BLaER1 (cell line): ENCODE measurements at regions not wholly inside any gene's neighbourhood (a gene's known extent, or its start where the extent isn't known, plus 50 kb on each side); places are given as distances from the start of the nearest gene placed in this dataset.
A peak's percentile ranks its signal among the peaks of the same experiment; 100 is the strongest.

ENCODE experiments used
- H3K27ac ChIP-seq: shearing (Covaris generic); formaldehyde crosslinking; 2 replicates; pipeline ENCODE4 v1.8.1; 2022
- H3K27me3 ChIP-seq: shearing (Covaris generic); formaldehyde crosslinking; 2 replicates; pipeline ENCODE4 v1.8.1; 2022
- H3K36me3 ChIP-seq: shearing (Covaris generic); formaldehyde crosslinking; 2 replicates; pipeline ENCODE4 v1.8.1; 2022
- H3K4me1 ChIP-seq: shearing (Covaris generic); formaldehyde crosslinking; 2 replicates; pipeline ENCODE4 v1.8.1; 2022
- H3K4me2 ChIP-seq: shearing (Covaris generic); formaldehyde crosslinking; 2 replicates; pipeline ENCODE4 v1.8.1; 2022
- H3K4me3 ChIP-seq: shearing (Covaris generic); formaldehyde crosslinking; 2 replicates; pipeline ENCODE4 v1.8.1; 2022
- H3K9ac ChIP-seq: shearing (Covaris generic); formaldehyde crosslinking; 2 replicates; pipeline ENCODE4 v1.8.1; 2022
- H3K9me3 ChIP-seq: shearing (Covaris generic); formaldehyde crosslinking; 2 replicates; pipeline ENCODE4 v1.8.1; 2022
- H4K20me1 ChIP-seq: shearing (Covaris generic); formaldehyde crosslinking; 2 replicates; pipeline ENCODE4 v1.8.1; 2022
- Cebpa-rat ChIP-seq: shearing (Covaris generic); IDR thresholded peaks from 2 replicates; pipeline ENCODE4 v1.8.1; 2022

DNA sequence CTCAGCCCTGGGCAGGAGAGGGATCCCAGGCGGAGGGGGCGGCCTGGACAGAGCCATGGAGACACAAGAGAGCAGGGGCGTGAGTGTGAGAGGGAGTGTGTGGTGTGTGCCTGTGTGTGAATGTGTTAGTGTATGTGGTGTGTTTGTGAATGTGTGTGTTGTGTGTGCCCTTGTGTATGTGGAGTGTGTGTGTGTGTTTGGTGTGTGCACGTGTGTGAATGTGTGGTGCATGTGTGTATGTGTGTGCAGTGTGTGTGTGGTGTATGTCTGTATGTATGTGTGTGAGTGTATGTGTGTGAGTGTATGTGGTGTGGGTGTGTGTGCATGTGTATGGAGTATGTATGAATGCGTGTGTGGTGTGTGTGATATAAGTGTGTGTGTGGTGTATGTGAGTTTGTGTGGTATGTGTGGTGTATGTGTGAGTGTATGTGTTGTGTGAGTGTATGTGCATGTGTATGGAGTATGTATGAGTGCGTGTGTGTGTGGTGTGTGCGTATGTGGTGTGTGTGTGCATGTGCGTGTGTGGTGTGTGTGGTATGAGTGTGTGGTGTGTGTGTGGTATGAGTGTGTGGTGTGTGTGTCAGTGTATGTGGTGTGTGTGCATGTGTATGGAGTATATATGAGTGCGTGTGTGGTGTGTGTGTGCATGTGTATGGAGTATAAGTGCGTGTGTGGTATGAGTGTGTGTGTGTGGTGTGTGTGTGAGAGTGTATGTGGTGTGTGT, 175.2 kb upstream of the AFDN start:
- no peaks in the 10 kb centered on the region for H3K27me3 ChIP-seq
- no peak overlapping the region for H3K4me3 ChIP-seq
- H3K9ac ChIP-seq, result no peak overlapping the region
- no peak for TF ChIP-seq Cebpa-rat
- peaks cover 53% of the 10 kb centered on the region for H3K4me1 ChIP-seq
- 0 out of 2 replicates have a peak, but pooled peaks cover 5% of the 10 kb centered on the region for H3K9me3 ChIP-seq
- no peaks in the 10 kb centered on the region for H3K36me3 ChIP-seq
- no peaks in the 10 kb centered on the region for H4K20me1 ChIP-seq
- no peak overlapping the region for H3K27ac ChIP-seq
- H3K4me2 ChIP-seq, result no peak overlapping the region

DNA sequence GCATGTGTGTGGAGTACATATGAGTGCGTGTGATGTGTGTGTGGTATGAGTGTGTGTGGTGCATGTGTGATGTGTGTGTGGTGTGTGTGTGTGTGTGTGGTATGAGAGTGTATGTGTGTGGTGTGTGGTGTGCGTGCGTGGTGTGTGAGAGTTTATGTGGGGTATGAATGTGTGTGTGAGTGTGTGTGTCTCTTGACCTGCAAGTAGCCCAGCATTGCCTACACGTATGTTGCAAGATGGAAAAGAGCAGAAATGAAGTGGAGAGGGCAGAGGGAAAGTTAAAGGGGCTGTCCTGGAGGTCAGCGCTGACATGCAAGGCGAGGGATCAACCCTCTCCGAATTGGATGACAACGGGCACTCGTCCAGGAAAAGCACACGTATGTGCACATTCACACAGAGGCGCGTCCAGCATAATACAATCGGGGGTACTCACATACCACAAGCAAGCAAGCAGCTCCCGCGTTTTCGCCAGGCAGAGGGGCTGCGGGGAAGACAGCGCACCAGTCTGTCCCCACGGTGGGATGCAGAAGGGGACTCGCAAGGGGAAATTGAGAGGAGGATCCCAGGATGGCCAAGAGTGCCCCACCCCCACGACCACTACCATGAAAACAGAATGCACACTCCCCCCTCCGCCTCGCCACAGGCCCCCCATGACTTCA, 174.5 kb upstream of the AFDN start:
- no peaks in the 10 kb centered on the region for H3K36me3 ChIP-seq
- no peak for TF ChIP-seq Cebpa-rat
- peak overlapping the region; percentile 16 for H3K4me2 ChIP-seq
- H3K4me3 ChIP-seq, result no peak overlapping the region
- peaks cover 46% of the 10 kb centered on the region for H3K4me1 ChIP-seq
- no peak overlapping the region for H3K9ac ChIP-seq
- H3K9me3 ChIP-seq, result 0 out of 2 replicates have a peak, but pooled peaks cover 5% of the 10 kb centered on the region
- no peaks in the 10 kb centered on the region for H3K27me3 ChIP-seq
- no peak overlapping the region for H3K27ac ChIP-seq
- no peaks in the 10 kb centered on the region for H4K20me1 ChIP-seq

DNA sequence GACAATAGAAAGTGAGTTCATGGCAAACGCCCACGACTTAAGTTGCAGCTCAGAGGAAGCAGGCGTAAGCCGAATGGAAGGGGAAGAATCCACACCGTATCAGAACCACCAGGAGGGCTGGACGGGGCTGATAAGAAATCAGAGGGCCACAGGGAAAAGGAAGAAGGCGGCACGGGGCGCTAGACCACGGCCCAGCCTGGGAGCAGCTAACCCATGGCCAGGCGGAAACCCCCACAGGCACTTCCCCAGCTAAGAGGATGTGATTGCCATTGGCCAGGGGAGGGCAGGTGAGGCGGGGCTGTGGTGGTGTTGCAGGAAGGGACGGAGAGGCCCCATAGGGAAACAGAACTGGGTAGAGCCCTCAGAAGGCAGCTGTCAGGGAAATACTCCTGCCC, 174.0 kb upstream of the AFDN start:
- no peaks in the 10 kb centered on the region for H4K20me1 ChIP-seq
- H3K27ac ChIP-seq, result no peak overlapping the region
- TF ChIP-seq Cebpa-rat, result no peak

DNA sequence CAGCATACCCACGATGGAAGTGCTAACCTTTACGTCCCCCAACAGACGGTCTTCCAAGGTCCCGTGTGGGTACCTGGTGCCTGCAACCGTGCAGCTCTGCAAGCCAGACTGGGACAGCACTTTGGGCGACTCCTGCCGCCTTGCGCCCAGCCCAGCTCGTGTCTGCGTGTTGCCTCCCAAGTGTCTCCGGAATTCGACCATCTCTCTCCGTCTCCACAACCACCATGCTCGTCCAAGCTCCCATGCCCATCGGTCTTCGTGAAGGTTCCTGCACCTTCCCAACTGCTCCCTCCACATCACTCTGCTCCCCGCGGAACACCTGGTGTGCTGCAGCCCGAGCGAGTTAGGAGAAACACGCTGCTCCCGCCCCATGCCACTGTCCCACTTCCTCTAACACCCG, 173.2 kb upstream of the AFDN start:
- no peak overlapping the region for H3K4me2 ChIP-seq
- H3K9me3 ChIP-seq, result 0 out of 2 replicates have a peak, but pooled peaks cover 5% of the 10 kb centered on the region
- H3K27me3 ChIP-seq, result no peaks in the 10 kb centered on the region
- peaks cover 32% of the 10 kb centered on the region for H3K4me1 ChIP-seq
- no peak overlapping the region for H3K9ac ChIP-seq
- no peak overlapping the region for H3K27ac ChIP-seq
- H3K36me3 ChIP-seq, result no peaks in the 10 kb centered on the region
- no peaks in the 10 kb centered on the region for H4K20me1 ChIP-seq
- no peak for TF ChIP-seq Cebpa-rat
- H3K4me3 ChIP-seq, result no peak overlapping the region

More for the DNA sequence above, 174.0 kb upstream of the AFDN start:
- Histone ChIP-seq H3K9ac (no peak overlapping the region), H3K4me3 (no peak overlapping the region), H3K9me3 (0 out of 2 replicates have a peak, but pooled peaks cover 5% of the 10 kb centered on the region), H3K27me3 (no peaks in the 10 kb centered on the region), H3K4me2 (peak overlapping the region; percentile 16), H3K4me1 (peaks cover 41% of the 10 kb centered on the region), H3K36me3 (no peaks in the 10 kb centered on the region)

DNA sequence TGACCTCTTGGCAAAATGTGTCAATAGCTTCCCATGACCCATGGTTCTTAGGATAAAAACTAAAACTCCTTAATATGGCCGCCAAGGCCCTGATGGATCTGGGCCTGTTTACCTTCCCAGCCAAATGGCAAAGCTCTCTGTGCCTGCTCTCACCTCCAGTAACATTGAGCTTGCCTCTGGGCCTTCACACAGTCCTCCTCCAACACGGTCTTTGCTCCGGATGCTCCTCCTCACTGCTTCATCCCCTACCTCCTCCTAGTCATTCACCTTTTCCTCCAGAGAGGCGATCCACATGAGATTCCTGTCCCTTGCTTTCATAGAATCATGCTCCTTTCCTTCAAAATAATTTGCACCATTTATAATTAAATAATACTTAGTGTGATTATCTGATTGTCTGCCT, 172.3 kb upstream of the AFDN start:
- Histone ChIP-seq H3K4me2 (no peak overlapping the region), H3K9me3 (0 out of 2 replicates have a peak, but pooled peaks cover 5% of the 10 kb centered on the region), H3K4me1 (peaks cover 31% of the 10 kb centered on the region), H3K27ac (no peak overlapping the region), H3K4me3 (no peak overlapping the region), H3K9ac (no peak overlapping the region), H4K20me1 (no peaks in the 10 kb centered on the region), H3K27me3 (no peaks in the 10 kb centered on the region), H3K36me3 (no peaks in the 10 kb centered on the region)
- TF ChIP-seq Cebpa-rat, result no peak

DNA sequence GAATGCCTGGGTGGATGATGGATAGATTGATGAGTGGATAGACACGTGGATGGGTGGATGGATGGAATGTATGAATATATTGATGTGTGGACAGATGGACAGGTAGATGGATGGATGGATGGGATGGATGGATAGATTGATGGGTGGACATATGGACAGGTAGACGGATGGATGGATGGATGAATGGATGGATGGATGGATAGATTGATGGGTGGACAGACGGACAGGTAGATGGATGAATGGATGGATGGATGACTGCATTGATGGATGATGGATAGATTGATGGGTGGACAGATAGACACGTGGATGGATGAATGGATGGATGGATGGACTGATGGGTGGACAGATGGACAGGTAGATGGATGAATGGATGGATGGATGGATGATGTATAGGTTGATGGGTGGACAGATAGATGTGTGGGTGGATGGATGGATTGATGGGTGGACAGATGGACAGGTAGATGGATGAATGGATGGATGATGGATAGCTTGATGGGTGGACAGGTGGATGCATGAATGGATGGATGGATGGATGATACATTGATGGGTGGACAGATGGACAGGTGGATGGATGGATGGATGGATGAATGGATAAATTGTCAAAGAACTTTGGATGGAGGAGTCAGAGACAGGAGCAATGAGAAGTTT, 171.4 kb upstream of the AFDN start:
- TF ChIP-seq Cebpa-rat, result no peak
- no peaks in the 10 kb centered on the region for H4K20me1 ChIP-seq
- H3K36me3 ChIP-seq, result no peaks in the 10 kb centered on the region
- peaks cover 22% of the 10 kb centered on the region for H3K4me1 ChIP-seq
- H3K9ac ChIP-seq, result no peak overlapping the region
- H3K9me3 ChIP-seq, result 0 out of 2 replicates have a peak, but pooled peaks cover 5% of the 10 kb centered on the region
- H3K27ac ChIP-seq, result no peak overlapping the region
- no peaks in the 10 kb centered on the region for H3K27me3 ChIP-seq
- no peak overlapping the region for H3K4me2 ChIP-seq
- no peak overlapping the region for H3K4me3 ChIP-seq

DNA sequence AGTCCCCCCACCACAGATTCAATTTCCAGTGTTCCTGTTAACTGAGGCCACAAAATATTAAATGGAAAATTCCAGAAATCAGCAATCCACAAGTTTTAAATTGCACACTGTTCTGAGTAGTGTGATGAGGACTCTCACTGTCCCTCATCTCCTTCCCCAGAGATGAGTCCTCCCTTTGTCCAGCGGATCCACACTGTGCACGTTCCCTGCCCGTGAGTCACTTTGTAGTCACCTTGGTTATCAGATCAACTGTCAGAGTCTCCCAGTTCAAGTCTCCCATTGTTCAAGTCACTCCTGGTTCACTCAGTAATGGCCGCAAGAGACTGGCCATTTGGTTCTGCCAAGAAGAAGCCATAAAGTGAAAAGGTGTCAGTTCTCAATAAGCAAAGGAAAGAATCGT, 168.6 kb upstream of the AFDN start:
- no peak overlapping the region for H3K4me3 ChIP-seq

DNA sequence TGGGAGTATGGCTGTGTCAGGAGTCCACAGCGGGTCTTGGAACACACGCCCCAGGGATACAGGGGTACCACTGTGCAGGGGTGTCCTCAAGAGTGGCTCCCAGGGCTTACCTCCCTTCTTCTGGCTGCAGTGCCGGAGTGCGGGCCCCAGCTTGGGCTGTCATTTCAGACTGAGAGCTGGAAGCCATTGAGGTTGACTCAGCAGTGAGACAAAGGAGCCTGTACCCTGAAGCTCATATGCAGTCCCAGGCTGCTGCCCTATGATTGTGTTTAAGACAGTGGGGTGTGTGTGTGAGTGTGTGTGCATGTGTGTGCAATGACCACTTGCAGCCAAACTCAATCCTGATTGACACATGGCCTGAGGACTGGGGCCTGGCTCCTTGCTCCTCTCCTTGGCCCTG, 167.7 kb upstream of the AFDN start:
- Histone ChIP-seq H3K9me3 (no peaks in the 10 kb centered on the region), H3K4me1 (peaks cover 16% of the 10 kb centered on the region; the same call in 1 of the 2 replicates), H3K9ac (no peak overlapping the region), H4K20me1 (no peaks in the 10 kb centered on the region), H3K4me2 (no peak overlapping the region), H3K36me3 (no peaks in the 10 kb centered on the region), H3K4me3 (no peak overlapping the region), H3K27me3 (no peaks in the 10 kb centered on the region), H3K27ac (no peak overlapping the region)
- no peak for TF ChIP-seq Cebpa-rat

More for the DNA sequence above, 168.6 kb upstream of the AFDN start:
- H3K36me3 ChIP-seq, result no peaks in the 10 kb centered on the region
- no peak overlapping the region for H3K4me2 ChIP-seq
- H3K27ac ChIP-seq, result no peak overlapping the region
- H4K20me1 ChIP-seq, result no peaks in the 10 kb centered on the region
- peaks cover 11% of the 10 kb centered on the region; the same call in 1 of the 2 replicates for H3K4me1 ChIP-seq
- no peaks in the 10 kb centered on the region for H3K27me3 ChIP-seq
- no peak overlapping the region for H3K9ac ChIP-seq
- no peak for TF ChIP-seq Cebpa-rat
- no peaks in the 10 kb centered on the region for H3K9me3 ChIP-seq

DNA sequence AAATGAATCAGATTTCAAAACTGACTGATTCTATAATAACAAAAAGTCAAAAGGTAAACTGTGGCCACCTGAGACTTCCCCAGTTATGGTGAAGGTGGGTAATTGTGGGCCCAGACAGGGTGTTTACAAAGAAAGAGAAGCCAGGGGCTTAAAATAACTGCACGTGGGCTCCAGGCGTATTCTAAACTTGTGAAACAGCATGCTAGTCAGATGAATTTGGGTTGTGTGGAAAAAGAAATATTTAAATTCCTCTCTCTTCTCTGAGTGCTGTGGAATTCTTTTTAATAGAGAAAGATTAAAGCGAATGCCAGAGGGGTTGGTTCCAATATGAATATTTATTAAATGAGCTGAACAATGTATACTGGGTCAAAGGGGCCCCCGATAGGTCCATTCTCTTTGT, 166.3 kb upstream of the AFDN start:
- peaks cover 26% of the 10 kb centered on the region for H3K4me1 ChIP-seq
- no peaks in the 10 kb centered on the region for H3K36me3 ChIP-seq
- no peak overlapping the region for H3K4me3 ChIP-seq
- H3K27me3 ChIP-seq, result no peaks in the 10 kb centered on the region
- TF ChIP-seq Cebpa-rat, result no peak
- no peaks in the 10 kb centered on the region for H3K9me3 ChIP-seq
- no peak overlapping the region for H3K4me2 ChIP-seq
- no peak overlapping the region for H3K9ac ChIP-seq
- no peaks in the 10 kb centered on the region for H4K20me1 ChIP-seq
- H3K27ac ChIP-seq, result no peak overlapping the region
